DMS53 treated with DMSO at 0.1 percent for 48 hours (cell line): ENCODE measurements at regions not wholly inside any gene's neighbourhood (a gene's known extent, or its start where the extent isn't known, plus 50 kb on each side); places are given as distances from the start of the nearest gene placed in this dataset.
"Not testable (repeated sequence)": the region's sequence is repeated elsewhere in the genome, so short reads cannot be mapped to it uniquely, and the experiment has no call there.

Experiments
- DNase-seq: peaks from one replicate; lab custom pipeline; 2025; ENCODE audit not compliant: unreplicated experiment; lab: John Stamatoyannopoulos, UW

DNA sequence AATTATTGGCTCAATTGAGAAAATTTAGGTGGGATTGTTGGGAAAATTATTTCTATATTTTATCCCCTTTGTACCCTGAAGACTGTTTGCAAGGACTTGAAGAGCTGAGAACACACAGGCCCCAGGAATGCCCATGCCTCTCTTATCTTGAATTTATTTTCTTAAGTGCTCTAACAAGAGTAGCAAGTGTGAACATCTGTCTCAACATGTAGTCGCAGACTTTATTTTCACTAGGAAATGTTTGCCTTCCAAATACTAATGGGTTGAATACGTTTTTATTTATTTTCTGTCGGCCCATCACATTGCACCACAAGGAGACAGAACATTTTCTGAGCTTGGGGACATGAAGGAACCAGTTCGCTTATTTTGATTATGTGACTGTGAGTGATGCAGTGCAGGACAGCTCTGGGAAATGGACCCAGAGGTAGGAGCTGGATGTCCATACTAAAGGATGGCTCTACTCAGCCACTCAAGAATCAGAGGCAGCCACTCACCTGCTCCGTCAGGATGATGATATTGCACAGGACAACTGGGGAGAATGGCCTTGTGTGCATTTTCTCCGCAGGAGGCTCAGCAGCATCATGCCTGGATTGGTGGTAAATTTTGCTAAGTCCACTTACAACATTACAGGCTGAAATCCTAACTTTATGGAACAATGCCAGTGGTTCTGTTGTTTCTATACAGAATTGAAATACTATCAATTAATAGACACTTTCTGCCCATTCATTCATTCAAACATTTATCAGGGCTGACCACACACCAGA lies 332.7 kb downstream of the FGFR2 start:
- no peak for DNase-seq

GRCh38 chr10:121266370-121266769 lies 331.9 kb downstream of the FGFR2 start:
- no peak for DNase-seq

DNA sequence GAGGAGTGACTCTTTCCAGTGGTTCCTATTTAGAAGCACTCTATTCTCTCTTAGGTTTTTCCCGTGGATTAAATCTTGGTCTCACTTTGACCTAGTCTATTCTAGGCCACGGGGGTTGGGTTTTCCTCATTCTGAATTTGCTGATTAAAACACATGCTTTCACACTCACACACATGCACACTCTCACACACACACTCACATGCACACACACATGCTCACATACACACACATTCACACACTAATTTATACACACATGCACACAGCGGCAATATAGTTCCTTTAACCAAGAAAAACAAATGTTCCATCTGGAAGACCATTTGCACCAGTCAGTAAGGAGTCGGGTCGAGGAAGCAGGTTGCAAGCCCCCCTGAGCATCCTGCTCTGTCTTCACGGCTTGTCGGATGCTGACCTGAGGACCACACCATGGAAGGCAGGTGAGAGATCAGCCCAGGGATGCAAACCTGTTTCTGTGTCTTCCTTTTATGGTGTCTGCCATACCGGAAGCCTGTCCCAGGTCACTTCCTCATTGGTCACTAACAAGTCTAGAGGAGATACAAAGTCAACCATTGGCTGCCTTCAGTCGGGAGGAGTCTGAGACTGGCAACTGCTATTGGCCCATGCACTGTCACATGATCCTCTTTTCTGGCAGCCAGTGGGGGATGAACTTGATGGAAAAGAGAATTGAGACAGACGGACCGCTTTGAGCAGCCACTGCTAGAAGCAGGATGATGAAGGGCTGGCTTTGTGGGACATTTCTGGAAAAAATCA lies 330.8 kb downstream of the FGFR2 start:
- no peak for DNase-seq

DNA sequence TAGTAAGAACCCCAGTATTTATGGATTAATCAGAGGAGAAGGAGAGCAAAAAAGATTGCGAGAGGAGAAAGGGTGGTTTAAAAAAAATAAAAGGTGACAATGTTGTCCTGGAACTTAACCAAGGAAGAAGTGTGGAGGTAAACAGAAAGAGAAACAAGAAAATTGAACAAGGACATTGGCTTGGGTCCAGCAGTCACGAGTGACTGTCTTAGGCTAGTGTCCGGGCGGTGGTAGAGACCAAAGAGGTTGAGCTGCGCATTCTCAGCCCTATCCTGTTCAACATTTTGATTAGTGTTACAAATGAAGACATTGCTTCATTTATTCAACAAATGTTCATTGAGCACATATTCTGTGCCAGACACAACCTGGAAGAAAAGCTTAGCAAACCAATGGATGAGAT lies 329.9 kb downstream of the FGFR2 start:
- no peak for DNase-seq

DNA sequence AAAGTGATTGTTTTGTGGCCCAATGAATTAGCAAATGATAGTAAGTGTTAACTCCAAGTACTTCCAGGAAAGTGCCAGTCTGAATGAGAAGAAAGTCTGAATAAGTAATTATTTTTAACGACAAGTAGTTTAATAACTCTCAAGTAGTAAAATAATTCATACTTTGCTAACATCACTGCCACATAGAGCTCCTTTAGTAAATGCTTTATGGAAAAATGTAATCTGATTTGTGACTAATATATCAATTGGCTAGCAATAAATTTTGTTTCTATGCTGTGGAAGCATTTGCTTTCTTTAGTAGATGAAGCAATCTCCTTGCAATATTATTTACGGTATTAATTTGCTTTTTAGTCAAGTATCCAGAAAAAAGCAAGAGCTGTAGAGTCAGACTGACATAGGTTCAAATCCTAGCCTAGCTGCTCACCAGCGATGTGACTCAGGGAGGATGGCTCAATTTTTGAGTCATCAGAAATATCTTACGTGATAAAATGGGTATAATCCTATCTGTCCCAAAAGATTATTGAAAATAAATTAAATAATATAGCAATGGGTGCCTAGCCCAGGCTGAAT lies 329.3 kb downstream of the FGFR2 start:
- DNase-seq, result no peak

- DNase-seq, result no peak
These were observed 327.3 kb downstream of the FGFR2 start for GRCh38 chr10:121270906-121271305.

GRCh38 chr10:121276046-121276445 lies 322.2 kb downstream of the FGFR2 start:
- no peak for DNase-seq

- DNase-seq, result no peak
These were observed 321.4 kb downstream of the FGFR2 start for GRCh38 chr10:121276822-121277221.

- DNase-seq, result not testable (repeated sequence)
These were observed 319.9 kb downstream of the FGFR2 start for GRCh38 chr10:121278386-121278785.

DNA sequence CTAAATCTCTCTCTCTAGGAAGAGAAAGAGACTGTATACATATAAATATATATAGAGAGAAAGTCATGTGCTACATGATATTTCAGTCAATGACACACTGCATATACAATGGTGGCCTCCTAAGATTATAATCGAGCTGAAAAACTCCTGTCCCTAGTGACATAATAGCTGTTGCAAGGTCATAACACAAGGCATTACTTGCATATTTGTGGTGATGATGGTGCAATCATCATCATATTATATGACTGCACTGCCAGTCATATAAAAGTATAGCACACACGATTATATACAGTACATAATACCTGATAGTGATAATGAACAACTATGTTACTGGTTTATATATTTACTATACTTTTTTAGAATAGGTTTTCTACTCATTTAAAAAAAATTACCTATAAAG lies 316.7 kb downstream of the FGFR2 start:
- DNase-seq, result no peak

- DNase-seq, result no peak
These were observed 316.0 kb downstream of the FGFR2 start for GRCh38 chr10:121282264-121282663.

GRCh38 chr10:121282797-121283515 lies 315.3 kb downstream of the FGFR2 start:
- DNase-seq, result no peak

DNA sequence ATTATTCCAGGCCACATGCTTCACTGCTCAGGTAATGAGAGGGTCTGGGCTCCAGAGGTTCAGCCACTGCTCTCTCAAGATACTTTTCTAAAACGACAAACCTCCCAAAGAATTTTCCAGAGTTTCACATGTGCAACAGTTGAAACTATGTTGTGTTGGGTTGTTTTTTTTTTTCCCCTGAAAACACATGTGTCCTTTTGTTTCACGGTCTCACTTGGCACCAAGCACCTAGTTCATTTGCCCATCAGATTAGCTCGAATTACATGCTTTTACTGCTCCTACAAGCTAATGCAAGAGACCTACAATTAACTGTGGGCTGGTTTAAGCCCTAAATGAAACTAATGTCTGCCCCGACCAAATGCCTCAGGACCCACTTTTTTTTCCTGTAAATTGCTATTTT lies 313.3 kb downstream of the FGFR2 start:
- no peak for DNase-seq

DNA sequence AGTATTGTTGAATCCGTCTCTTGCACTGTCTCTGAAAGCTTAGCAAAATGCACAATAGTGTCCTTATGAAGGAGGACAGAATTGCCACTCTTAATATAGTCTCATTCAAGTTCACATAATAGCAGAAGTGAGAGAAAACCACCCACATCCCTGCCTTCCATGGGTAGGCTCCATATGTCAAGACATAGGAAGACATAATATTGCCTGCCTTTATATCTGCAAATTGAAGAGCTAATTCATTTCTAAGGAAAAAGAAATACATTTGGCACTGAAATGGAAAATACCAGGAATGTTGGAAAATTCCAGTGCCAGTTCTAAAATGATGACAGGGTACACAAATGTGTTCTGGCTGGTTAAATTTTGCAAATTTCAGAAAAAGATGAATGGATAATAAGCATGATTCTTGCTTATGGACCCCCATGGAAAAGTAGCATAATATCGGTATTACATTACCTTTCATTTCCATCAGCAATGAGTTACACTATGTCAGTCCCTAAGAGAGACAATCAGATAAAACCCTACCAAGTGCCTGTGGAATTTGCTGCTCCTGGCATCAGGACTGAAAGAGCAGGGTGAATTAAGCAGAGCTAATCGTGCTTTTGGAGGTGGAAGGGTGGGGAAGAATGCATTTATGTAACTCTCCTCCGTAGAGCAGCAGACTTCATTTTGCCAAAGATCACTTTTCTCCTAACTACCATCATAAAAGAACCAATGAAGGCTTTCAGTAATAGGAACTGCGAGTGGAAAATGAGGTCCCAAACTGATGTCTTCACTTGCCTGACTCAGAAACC lies 312.6 kb downstream of the FGFR2 start:
- DNase-seq, result no peak

- no peak for DNase-seq
These were observed 310.2 kb downstream of the FGFR2 start for GRCh38 chr10:121288011-121288410.

DNA sequence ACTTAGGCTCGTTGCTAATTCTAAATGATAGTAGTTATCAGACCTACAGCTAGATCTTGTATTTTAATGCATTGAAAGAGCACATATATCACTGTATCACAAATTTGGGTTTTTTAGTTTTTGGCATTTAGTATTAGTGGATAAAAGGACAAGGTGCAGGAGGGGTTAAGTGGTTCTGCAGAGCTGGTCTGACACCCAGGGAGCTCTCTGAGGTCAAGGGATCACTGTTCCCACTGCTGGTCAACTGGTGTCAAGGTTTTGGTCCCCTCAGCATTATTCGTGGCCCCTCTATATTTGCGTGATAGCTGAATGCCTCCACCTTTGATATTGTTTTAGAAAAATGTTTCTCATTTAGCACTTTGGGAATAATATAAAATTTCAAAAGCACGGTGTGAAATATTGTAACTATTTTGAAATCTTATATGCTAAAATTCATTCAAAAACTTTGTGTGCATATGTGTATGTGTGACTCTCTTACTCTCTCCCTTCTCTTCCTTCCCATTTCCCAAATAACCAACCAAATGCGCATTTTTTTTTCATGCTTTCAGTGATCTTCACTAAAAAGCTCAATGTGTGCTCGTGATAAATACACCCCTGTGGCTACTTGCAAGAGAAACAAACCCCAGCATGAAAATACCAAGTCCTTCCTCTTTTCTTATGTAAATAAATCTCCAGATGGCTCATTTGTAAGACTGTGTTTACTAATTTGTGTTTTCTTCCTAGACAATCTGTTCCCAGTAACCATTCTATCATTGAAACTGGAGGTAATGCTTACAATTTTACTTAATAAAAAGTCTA lies 309.2 kb downstream of the FGFR2 start:
- DNase-seq, result no peak

GRCh38 chr10:121289800-121290199 lies 308.4 kb downstream of the FGFR2 start:
- DNase-seq, result no peak

DNA sequence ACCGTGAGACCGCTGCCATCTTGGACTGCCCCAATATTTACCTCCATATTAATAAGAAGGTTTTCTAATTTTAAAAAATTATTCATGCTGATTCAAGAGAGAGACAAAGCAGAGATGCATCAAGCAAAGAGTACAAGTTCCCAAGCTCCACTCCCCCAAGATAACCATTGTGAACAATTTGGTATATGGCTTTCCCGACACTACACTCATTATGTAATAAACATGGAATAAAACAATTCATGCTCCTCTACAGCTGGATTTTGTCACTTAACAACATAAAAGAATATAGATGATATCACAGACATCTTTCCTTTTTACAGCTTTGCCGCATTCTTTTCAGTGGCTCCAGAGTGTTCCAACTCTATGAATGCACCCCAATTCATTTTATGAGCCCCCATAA lies 307.6 kb downstream of the FGFR2 start:
- DNase-seq, result no peak

GRCh38 chr10:121291376-121291775 lies 306.9 kb downstream of the FGFR2 start:
- DNase-seq, result no peak

DNA sequence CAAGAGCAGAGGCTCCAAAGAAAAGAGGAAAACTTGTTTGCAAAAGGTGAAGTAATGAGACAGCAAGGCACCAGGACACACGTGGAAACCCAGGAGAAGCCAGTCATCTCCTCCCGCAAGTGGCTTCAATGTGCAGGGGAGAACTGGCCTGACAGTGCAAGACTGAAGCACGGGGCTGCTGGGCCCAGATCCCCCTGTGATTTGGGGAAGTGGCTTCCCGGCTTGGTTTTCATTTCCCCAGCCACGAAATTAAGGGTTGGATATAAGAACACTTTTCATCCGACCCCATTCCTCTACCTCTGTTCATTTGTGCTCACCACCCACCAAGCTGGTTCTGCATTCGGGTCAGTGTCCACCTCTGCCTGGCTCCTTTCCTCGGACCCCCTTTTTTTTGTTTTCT lies 306.4 kb downstream of the FGFR2 start:
- DNase-seq, result no peak
